ENCODE measurements at regions not wholly inside any gene's neighbourhood (a gene's known extent, or its start where the extent isn't known, plus 50 kb on each side); places are given as distances from the start of the nearest gene placed in this dataset.

DNA sequence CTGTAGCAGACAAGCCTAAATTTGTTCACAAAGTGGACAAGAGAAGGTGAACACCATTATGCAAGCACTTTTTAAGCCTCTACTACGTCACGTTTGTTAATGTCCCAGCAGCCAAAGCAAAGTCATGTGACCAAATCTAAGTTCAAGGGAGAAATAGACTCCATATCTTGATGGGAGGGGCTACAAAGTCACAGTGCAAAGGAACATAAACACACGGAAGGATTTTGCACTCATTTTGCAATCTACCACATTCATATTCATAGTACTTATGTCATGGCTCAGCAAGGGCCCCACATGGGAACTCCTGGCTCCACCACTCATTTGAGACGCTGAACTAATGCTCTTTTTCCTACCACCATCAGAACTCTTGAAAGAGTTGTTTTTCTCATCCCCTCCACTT lies 139.0 kb upstream of the JADE1 start:
- DNase-seq (ENCODE audit: low read depth in 1 of 2, low spot score in 1 of 2), result no peak
- H3K4me3 ChIP-seq, result no peak overlapping the region
- TF ChIP-seq, protein P1, sequence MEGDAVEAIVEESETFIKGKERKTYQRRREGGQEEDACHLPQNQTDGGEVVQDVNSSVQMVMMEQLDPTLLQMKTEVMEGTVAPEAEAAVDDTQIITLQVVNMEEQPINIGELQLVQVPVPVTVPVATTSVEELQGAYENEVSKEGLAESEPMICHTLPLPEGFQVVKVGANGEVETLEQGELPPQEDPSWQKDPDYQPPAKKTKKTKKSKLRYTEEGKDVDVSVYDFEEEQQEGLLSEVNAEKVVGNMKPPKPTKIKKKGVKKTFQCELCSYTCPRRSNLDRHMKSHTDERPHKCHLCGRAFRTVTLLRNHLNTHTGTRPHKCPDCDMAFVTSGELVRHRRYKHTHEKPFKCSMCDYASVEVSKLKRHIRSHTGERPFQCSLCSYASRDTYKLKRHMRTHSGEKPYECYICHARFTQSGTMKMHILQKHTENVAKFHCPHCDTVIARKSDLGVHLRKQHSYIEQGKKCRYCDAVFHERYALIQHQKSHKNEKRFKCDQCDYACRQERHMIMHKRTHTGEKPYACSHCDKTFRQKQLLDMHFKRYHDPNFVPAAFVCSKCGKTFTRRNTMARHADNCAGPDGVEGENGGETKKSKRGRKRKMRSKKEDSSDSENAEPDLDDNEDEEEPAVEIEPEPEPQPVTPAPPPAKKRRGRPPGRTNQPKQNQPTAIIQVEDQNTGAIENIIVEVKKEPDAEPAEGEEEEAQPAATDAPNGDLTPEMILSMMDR (IDR thresholded peaks at IDR 0.05; ENCODE audit: low read depth, low read length), result no peak
- H3K36me3 ChIP-seq, result no peaks in the 10 kb centered on the region
- no peaks in the 10 kb centered on the region for H3K4me1 ChIP-seq (ENCODE audit: low read depth)
- no peaks in the 10 kb centered on the region for H3K9me3 ChIP-seq (ENCODE audit: low read depth)
- no peak overlapping the region for H3K27ac ChIP-seq
- H3K27me3 ChIP-seq, result no peaks in the 10 kb centered on the region

DNA sequence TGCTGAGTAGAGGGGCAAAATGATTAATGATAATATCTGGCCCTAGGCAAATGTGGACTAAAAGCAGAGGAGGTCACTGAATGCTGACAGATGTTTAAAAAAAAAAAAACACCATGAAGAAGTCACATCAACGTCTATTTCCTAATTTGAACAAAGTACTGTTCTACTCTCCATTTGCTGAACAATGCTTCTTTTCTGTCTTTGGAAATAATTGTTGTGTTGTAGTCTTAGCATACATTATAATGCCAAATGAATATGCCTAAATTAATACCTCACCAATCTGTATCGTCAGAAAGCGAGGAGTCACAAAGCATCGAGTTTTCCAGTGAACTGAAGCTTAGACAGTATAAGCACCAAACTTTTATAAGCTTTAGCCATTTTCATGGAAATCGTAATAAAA lies 140.9 kb upstream of the JADE1 start:
- no peak overlapping the region for H3K4me3 ChIP-seq
- H3K36me3 ChIP-seq, result no peaks in the 10 kb centered on the region
- TF ChIP-seq, protein P1 (IDR thresholded peaks at IDR 0.05; ENCODE audit: low read depth, low read length), result no peak
- no peak overlapping the region for H3K27ac ChIP-seq
- no peaks in the 10 kb centered on the region for H3K27me3 ChIP-seq
- no peak for DNase-seq (ENCODE audit: low read depth in 1 of 2, low spot score in 1 of 2)
- no peaks in the 10 kb centered on the region for H3K9me3 ChIP-seq (ENCODE audit: low read depth)
- H3K4me1 ChIP-seq (ENCODE audit: low read depth), result no peaks in the 10 kb centered on the region

DNA sequence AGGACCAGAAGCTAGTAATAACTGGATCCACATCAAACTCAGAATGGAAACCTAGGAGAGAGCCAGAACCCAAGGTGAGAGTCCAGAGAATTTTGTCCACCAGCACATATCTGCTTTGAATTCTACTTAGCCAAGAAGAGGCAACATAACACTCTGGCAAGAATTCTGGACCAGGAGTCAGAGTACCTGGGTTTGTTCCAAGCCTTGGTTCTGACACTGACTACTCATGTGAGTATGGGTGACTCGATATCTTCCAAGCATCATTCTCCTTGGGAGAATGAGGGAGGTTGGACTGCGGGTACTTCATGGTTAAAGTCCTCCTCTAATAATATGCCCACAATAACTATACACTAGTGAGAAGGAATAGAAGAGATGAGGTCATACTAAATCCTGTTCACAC lies 144.0 kb upstream of the JADE1 start:
- no peaks in the 10 kb centered on the region for H3K27me3 ChIP-seq
- no peaks in the 10 kb centered on the region for H3K4me1 ChIP-seq (ENCODE audit: low read depth)
- DNase-seq (ENCODE audit: low read depth in 1 of 2, low spot score in 1 of 2), result no peak
- no peak overlapping the region for H3K4me3 ChIP-seq
- no peaks in the 10 kb centered on the region for H3K36me3 ChIP-seq
- TF ChIP-seq, protein P1 (IDR thresholded peaks at IDR 0.05; ENCODE audit: low read depth, low read length), result no peak
- H3K9me3 ChIP-seq (ENCODE audit: low read depth), result no peaks in the 10 kb centered on the region
- H3K27ac ChIP-seq, result no peak overlapping the region

DNA sequence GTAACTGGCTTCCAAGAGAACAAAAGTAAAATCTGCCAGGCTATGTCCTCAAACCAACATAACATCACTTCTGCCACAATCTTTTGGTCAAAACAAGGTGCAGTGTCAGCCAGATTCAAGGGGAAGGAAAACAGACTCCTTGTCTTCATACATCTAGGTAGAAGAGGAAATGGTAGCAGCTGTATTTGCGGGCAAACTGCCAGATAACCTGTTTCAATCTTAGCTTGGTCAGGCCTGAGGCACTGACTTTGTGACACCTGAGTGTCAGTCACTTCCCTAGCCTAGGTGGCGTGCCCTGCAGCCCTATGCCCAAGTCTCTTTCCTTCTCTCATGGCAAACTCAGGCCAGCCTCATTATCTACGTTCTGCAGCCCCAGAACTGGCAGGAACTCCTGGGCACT lies 146.2 kb upstream of the JADE1 start:
- Histone ChIP-seq H3K27me3 (peaks cover 1% of the 10 kb centered on the region), H3K9me3 (ENCODE audit: low read depth) (no peaks in the 10 kb centered on the region), H3K27ac (no peak overlapping the region), H3K4me1 (ENCODE audit: low read depth) (no peaks in the 10 kb centered on the region), H3K4me3 (no peak overlapping the region), H3K36me3 (no peaks in the 10 kb centered on the region)
- DNase-seq (ENCODE audit: low read depth in 1 of 2, low spot score in 1 of 2), result no peak
- TF ChIP-seq, protein P1 (IDR thresholded peaks at IDR 0.05; ENCODE audit: low read depth, low read length), result no peak

DNA sequence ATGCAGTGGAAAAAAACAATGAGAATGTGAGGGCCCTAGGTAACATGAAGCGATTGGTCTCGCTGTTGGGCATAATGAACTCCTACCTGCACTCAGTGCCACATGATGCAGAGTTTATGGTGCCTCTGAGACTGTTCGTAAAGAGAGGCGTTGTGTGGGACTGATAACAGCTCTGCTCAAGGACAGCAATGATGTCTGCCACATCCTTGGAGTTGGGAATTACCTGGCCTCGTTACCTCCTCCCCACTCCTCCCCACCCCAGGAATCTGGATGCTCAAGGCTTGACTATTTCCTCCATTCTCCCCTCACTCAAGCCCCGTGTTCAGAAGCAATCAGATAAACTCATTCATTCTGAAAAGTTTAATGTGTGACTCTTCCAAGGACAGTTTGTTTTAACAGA lies 148.0 kb upstream of the JADE1 start:
- H3K9me3 ChIP-seq (ENCODE audit: low read depth), result no peaks in the 10 kb centered on the region
- H3K27ac ChIP-seq, result no peak overlapping the region
- H3K4me3 ChIP-seq, result no peak overlapping the region
- TF ChIP-seq, protein P1 (IDR thresholded peaks at IDR 0.05; ENCODE audit: low read depth, low read length), result no peak
- H3K36me3 ChIP-seq, result no peaks in the 10 kb centered on the region
- no peaks in the 10 kb centered on the region for H3K4me1 ChIP-seq (ENCODE audit: low read depth)
- no peak for DNase-seq (ENCODE audit: low read depth in 1 of 2, low spot score in 1 of 2)
- H3K27me3 ChIP-seq, result peaks cover 6% of the 10 kb centered on the region
